ENCODE measurements at regions not wholly inside any gene's neighbourhood (a gene's known extent, or its start where the extent isn't known, plus 50 kb on each side); places are given as distances from the start of the nearest gene placed in this dataset.

GRCh38 chr21:38898422-38899096 lies 92.8 kb downstream of the ETS2 start:
- H3K9ac ChIP-seq (ENCODE audit: low read length), result no peak overlapping the region
- H3K4me2 ChIP-seq (ENCODE audit: low read length), result no peak overlapping the region
- WGBS (ENCODE audit: extremely low coverage, insufficient coverage, low lambda C conversion rate), result no CpG with 5 or more reads among the region's 5 CpGs
- no peaks in the 10 kb centered on the region for H3K79me2 ChIP-seq (ENCODE audit: control insufficient read depth, insufficient read depth, low read length)
- H3K4me3 ChIP-seq (ENCODE audit: low read length), result no peak overlapping the region
- no peaks in the 10 kb centered on the region for H3K36me3 ChIP-seq (ENCODE audit: control insufficient read depth, insufficient read depth, low read length)
- no peak overlapping the region for H3K18ac ChIP-seq (ENCODE audit: low read length)
- H3K27me3 ChIP-seq (ENCODE audit: insufficient read depth, low read length, poor library complexity), result no peaks in the 10 kb centered on the region
- no peak overlapping the region for H3K23ac ChIP-seq (ENCODE audit: low read length)
- H3K4ac ChIP-seq (ENCODE audit: low read depth, low read length), result no peak overlapping the region
- no peak overlapping the region for H2AK5ac ChIP-seq (ENCODE audit: low read length)
- H2BK15ac ChIP-seq (replicated peaks; ENCODE audit: low read depth), result no peak overlapping the region
- H2BK120ac ChIP-seq (ENCODE audit: low read depth, low read length), result no peak overlapping the region
- no peaks in the 10 kb centered on the region for H3K79me1 ChIP-seq (ENCODE audit: low read length)
- no peak overlapping the region for H4K5ac ChIP-seq (ENCODE audit: low read length)
- no peak overlapping the region for H3K56ac ChIP-seq (ENCODE audit: low read length)
- H2BK5ac ChIP-seq (ENCODE audit: low read length), result no peak overlapping the region
- no peak for DNase-seq
- H4K8ac ChIP-seq (ENCODE audit: low read depth, low read length), result no peak overlapping the region
- H3K4me1 ChIP-seq (ENCODE audit: control insufficient read depth, low read depth, low read length), result no peaks in the 10 kb centered on the region
- H3K27ac ChIP-seq (ENCODE audit: low read depth, low read length), result no peak overlapping the region

- DNase-seq, result no peak
- Histone ChIP-seq H3K18ac (ENCODE audit: low read length) (no peak overlapping the region), H3K4ac (ENCODE audit: low read depth, low read length) (no peak overlapping the region), H4K8ac (ENCODE audit: low read depth, low read length) (no peak overlapping the region), H3K36me3 (ENCODE audit: control insufficient read depth, insufficient read depth, low read length) (no peaks in the 10 kb centered on the region), H3K56ac (ENCODE audit: low read length) (no peak overlapping the region), H3K27ac (ENCODE audit: low read depth, low read length) (no peak overlapping the region), H3K27me3 (ENCODE audit: insufficient read depth, low read length, poor library complexity) (no peaks in the 10 kb centered on the region), H3K79me2 (ENCODE audit: control insufficient read depth, insufficient read depth, low read length) (no peaks in the 10 kb centered on the region), H2BK15ac (replicated peaks; ENCODE audit: low read depth) (no peak overlapping the region), H3K9ac (ENCODE audit: low read length) (no peak overlapping the region), H4K5ac (ENCODE audit: low read length) (no peak overlapping the region), H2AK5ac (ENCODE audit: low read length) (no peak overlapping the region), H3K4me2 (ENCODE audit: low read length) (no peak overlapping the region), H3K79me1 (ENCODE audit: low read length) (no peaks in the 10 kb centered on the region), H3K23ac (ENCODE audit: low read length) (no peak overlapping the region), H3K4me3 (ENCODE audit: low read length) (no peak overlapping the region), H2BK5ac (ENCODE audit: low read length) (no peak overlapping the region), H2BK120ac (ENCODE audit: low read depth, low read length) (no peak overlapping the region), H3K4me1 (ENCODE audit: control insufficient read depth, low read depth, low read length) (no peaks in the 10 kb centered on the region)
- no CpG with 5 or more reads among the region's 6 CpGs for WGBS (ENCODE audit: extremely low coverage, insufficient coverage, low lambda C conversion rate)
Observed at GRCh38 chr21:38897532-38898421, 92.0 kb downstream of the ETS2 start.

DNA sequence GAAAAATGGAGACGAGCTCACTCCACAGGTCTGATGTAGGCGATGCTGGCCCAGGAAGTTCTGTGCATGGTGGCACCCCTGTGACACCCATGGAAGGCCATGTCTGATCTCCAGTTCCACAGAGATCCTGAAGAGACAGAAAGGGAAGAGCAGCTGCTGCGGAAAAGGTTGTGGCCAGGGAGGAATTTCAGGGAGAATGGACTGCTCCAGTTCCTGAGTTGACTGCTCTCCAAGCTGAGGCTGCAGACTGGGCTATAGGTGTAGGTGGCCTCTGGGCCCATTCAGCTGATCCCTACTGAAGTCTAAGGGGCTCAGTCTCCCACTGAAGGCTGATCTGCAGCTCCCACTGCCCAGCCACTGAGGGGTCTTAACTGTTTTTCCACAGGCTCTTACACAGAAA lies 89.2 kb downstream of the ETS2 start:
- Histone ChIP-seq H3K27ac (ENCODE audit: low read depth, low read length) (no peak overlapping the region), H2BK120ac (ENCODE audit: low read depth, low read length) (no peak overlapping the region), H3K27me3 (ENCODE audit: insufficient read depth, low read length, poor library complexity) (no peaks in the 10 kb centered on the region), H2BK5ac (ENCODE audit: low read length) (no peak overlapping the region), H3K79me2 (ENCODE audit: control insufficient read depth, insufficient read depth, low read length) (no peaks in the 10 kb centered on the region), H3K4me1 (ENCODE audit: control insufficient read depth, low read depth, low read length) (no peaks in the 10 kb centered on the region), H3K4me3 (ENCODE audit: low read length) (no peak overlapping the region), H3K79me1 (ENCODE audit: low read length) (no peaks in the 10 kb centered on the region), H4K8ac (ENCODE audit: low read depth, low read length) (no peak overlapping the region), H3K9ac (ENCODE audit: low read length) (no peak overlapping the region), H3K4me2 (ENCODE audit: low read length) (no peak overlapping the region), H3K56ac (ENCODE audit: low read length) (no peak overlapping the region), H4K5ac (ENCODE audit: low read length) (no peak overlapping the region), H2BK15ac (replicated peaks; ENCODE audit: low read depth) (no peak overlapping the region), H2AK5ac (ENCODE audit: low read length) (no peak overlapping the region), H3K18ac (ENCODE audit: low read length) (no peak overlapping the region), H3K4ac (ENCODE audit: low read depth, low read length) (no peak overlapping the region), H3K23ac (ENCODE audit: low read length) (no peak overlapping the region), H3K36me3 (ENCODE audit: control insufficient read depth, insufficient read depth, low read length) (no peaks in the 10 kb centered on the region)
- WGBS (ENCODE audit: extremely low coverage, insufficient coverage, low lambda C conversion rate), result no CpG with 5 or more reads among the region's 3 CpGs
- no peak for DNase-seq

DNA sequence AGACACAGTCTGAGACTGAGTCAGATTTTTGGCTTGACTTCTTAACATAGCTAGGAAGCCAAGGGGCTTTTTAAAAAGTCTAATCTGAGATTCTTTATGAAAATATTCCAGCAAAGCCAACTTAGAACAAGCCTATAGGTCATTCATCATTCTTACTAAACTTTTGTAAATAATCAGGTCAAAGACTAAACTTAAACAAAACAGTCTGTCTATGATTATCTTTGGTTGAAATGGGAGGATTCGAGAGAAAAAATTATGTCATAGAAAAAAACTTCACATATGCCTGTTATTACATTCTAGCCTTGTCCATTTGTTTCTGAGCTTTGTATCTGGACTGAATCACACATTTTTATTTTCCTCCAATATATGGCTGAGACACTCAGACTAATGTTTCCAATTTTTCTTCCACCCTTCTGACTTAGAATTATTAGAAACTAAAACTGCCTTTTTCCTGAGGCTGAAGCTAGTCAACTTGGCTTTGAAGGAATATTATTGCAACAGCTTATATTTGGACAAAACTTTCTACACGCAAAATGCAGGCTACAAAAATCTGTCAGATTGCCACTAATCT lies 83.3 kb downstream of the ETS2 start:
- no peaks in the 10 kb centered on the region for H3K36me3 ChIP-seq (ENCODE audit: control insufficient read depth, insufficient read depth, low read length)
- H2AK5ac ChIP-seq (ENCODE audit: low read length), result no peak overlapping the region
- H4K8ac ChIP-seq (ENCODE audit: low read depth, low read length), result no peak overlapping the region
- no CpG with 5 or more reads among the region's 2 CpGs for WGBS (ENCODE audit: extremely low coverage, insufficient coverage, low lambda C conversion rate)
- H2BK15ac ChIP-seq (replicated peaks; ENCODE audit: low read depth), result no peak overlapping the region
- DNase-seq, result no peak
- no peak overlapping the region for H3K56ac ChIP-seq (ENCODE audit: low read length)
- H2BK120ac ChIP-seq (ENCODE audit: low read depth, low read length), result no peak overlapping the region
- H4K5ac ChIP-seq (ENCODE audit: low read length), result no peak overlapping the region
- no peaks in the 10 kb centered on the region for H3K27me3 ChIP-seq (ENCODE audit: insufficient read depth, low read length, poor library complexity)
- no peaks in the 10 kb centered on the region for H3K79me1 ChIP-seq (ENCODE audit: low read length)
- H3K4me1 ChIP-seq (ENCODE audit: control insufficient read depth, low read depth, low read length), result no peaks in the 10 kb centered on the region
- H3K4me3 ChIP-seq (ENCODE audit: low read length), result no peak overlapping the region
- H2BK5ac ChIP-seq (ENCODE audit: low read length), result no peak overlapping the region
- no peak overlapping the region for H3K27ac ChIP-seq (ENCODE audit: low read depth, low read length)
- no peak overlapping the region for H3K18ac ChIP-seq (ENCODE audit: low read length)
- no peak overlapping the region for H3K23ac ChIP-seq (ENCODE audit: low read length)
- no peak overlapping the region for H3K4ac ChIP-seq (ENCODE audit: low read depth, low read length)
- no peaks in the 10 kb centered on the region for H3K79me2 ChIP-seq (ENCODE audit: control insufficient read depth, insufficient read depth, low read length)
- no peak overlapping the region for H3K9ac ChIP-seq (ENCODE audit: low read length)
- H3K4me2 ChIP-seq (ENCODE audit: low read length), result no peak overlapping the region

- Histone ChIP-seq H3K18ac (ENCODE audit: low read length) (no peak overlapping the region), H2BK120ac (ENCODE audit: low read depth, low read length) (no peak overlapping the region), H3K27me3 (ENCODE audit: insufficient read depth, low read length, poor library complexity) (no peaks in the 10 kb centered on the region), H3K36me3 (ENCODE audit: control insufficient read depth, insufficient read depth, low read length) (no peaks in the 10 kb centered on the region), H3K4me2 (ENCODE audit: low read length) (no peak overlapping the region), H4K5ac (ENCODE audit: low read length) (no peak overlapping the region), H3K23ac (ENCODE audit: low read length) (no peak overlapping the region), H3K79me2 (ENCODE audit: control insufficient read depth, insufficient read depth, low read length) (no peaks in the 10 kb centered on the region), H3K9ac (ENCODE audit: low read length) (no peak overlapping the region), H3K79me1 (ENCODE audit: low read length) (no peaks in the 10 kb centered on the region), H3K56ac (ENCODE audit: low read length) (no peak overlapping the region), H2BK15ac (replicated peaks; ENCODE audit: low read depth) (no peak overlapping the region), H3K4ac (ENCODE audit: low read depth, low read length) (no peak overlapping the region), H4K8ac (ENCODE audit: low read depth, low read length) (no peak overlapping the region), H3K4me3 (ENCODE audit: low read length) (no peak overlapping the region), H2BK5ac (ENCODE audit: low read length) (no peak overlapping the region), H3K27ac (ENCODE audit: low read depth, low read length) (no peak overlapping the region), H3K4me1 (ENCODE audit: control insufficient read depth, low read depth, low read length) (no peaks in the 10 kb centered on the region), H2AK5ac (ENCODE audit: low read length) (no peak overlapping the region)
- DNase-seq, result no peak
- WGBS (ENCODE audit: extremely low coverage, insufficient coverage, low lambda C conversion rate), result no CpG with 5 or more reads among the region's 2 CpGs
Observed at GRCh38 chr21:38887749-38888148, 82.0 kb downstream of the ETS2 start.
